ENCODE measurements at regions not wholly inside any gene's neighbourhood (a gene's known extent, or its start where the extent isn't known, plus 50 kb on each side); places are given as distances from the start of the nearest gene placed in this dataset.
"Not testable (repeated sequence)": the region's sequence is repeated elsewhere in the genome, so short reads cannot be mapped to it uniquely, and the experiment has no call there.

DNA sequence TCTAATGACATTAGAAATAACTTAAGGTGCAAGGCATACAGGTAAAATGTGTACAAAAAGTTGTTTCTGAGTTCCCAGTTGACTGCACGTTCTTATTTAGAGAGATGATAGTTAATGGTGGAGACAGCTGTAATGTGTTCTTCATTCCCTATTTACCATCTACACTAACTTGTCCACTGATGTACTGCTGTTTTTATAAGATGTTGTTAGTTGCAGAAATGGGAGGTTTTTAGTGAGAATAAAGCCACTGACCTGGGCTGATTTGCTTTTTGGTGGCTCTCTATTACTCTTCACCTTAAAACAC is 122.9 kb upstream of the LYPLAL1 start:
- no peak for DNase-seq (ENCODE audit: low spot score)

DNA sequence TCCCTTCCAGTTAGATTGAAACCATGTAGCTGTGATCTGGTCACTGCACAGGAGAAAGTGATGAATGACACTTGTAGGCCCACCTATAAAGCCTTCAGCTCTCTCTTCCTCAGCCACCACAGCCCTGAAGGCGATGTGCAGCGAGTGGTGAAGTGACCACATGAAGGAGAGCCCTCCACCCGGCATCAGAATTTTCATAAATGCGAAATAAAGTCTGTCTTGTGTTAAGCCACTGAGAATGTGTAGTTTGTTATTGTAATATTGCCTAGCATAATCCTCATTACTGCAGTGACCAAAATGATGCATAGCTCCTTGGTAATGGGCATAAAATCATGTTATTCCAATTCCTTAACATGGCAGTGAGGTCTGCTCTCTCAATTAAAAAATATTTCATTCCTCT is 122.1 kb upstream of the LYPLAL1 start:
- no peak for DNase-seq (ENCODE audit: low spot score)

GRCh38 chr1:219058891-219059820 is 114.5 kb upstream of the LYPLAL1 start:
- DNase-seq (ENCODE audit: low spot score): no peak

- DNase-seq (ENCODE audit: low spot score): no peak
Measured at GRCh38 chr1:219060798-219061197, 112.9 kb upstream of the LYPLAL1 start.

GRCh38 chr1:219062161-219062560 is 111.5 kb upstream of the LYPLAL1 start:
- no peak for DNase-seq (ENCODE audit: low spot score)

GRCh38 chr1:219066098-219066497 is 107.6 kb upstream of the LYPLAL1 start:
- no peak for DNase-seq (ENCODE audit: low spot score)

- DNase-seq (ENCODE audit: low spot score): no peak
Measured at GRCh38 chr1:219066631-219067349, 106.9 kb upstream of the LYPLAL1 start.

DNA sequence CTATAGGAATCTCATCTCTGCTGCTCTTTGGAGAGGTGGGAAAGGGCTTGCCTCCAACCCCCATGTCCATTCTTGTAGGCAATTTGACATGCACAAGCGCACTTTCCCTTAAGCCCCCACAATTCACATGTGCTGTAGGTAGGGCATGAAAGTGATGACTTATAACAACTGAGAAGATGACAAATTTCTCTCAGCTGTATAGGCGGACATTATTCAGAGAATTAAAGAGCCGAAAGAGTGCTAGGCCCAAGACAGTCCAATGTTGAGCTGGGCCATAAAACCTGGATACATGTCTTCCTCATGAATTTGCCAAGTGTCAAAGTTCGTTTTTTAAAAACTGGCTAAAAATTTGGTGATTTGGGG is 106.3 kb upstream of the LYPLAL1 start:
- no peak for DNase-seq (ENCODE audit: low spot score)

GRCh38 chr1:219070395-219070794 is 103.3 kb upstream of the LYPLAL1 start:
- DNase-seq (ENCODE audit: low spot score): not testable (repeated sequence)

- no peak for DNase-seq (ENCODE audit: low spot score)
Measured at GRCh38 chr1:219071209-219071608, 102.5 kb upstream of the LYPLAL1 start.

DNA sequence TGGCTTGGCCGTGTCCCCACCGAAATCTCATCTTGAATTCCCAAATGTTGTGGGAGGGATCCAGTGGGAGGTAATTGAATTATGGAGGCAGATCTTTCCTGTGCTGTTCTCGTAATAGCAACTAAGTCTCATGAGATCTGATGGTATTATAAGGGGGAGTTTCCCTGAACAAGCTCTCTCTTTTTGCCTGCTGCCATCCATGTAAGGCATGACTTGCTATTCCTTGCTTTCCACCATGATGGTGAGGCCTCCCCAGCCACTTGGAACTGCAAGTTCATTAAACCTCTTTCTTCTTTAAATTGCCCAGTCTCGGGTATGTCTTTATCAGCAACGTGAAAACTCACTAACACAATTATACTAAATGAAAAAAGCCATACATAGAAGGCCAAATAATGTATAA is 101.3 kb upstream of the LYPLAL1 start:
- no peak for DNase-seq (ENCODE audit: low spot score)

DNA sequence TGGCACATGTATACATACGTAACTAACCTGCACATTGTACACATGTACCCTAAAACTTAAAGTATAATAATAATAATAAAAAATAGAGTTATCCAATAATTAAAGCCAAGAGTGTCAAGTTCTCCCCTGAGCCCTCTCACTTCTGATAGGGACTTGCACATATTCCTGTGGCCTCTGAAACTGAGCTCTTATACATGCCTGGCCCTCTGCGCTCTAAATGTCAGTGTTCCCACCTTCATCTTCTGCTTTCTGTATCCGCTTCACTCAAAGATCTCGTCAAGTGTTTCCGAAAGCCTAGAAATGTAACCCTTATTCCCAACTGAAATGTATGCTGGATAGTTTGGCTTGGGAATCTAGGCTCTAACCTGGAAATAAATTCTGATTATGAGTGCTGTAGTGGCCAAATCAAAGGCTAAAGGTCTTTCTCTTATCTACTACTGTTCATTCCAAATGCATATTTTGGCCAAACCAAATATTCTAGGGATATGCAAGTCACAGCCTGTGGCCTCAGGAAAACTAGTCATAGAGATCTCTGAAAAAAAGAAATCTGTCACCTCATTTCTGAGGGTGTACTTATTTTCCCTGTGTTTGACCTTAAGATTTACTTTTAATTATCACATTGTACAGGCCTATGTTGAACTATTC is 99.5 kb upstream of the LYPLAL1 start:
- no peak for DNase-seq (ENCODE audit: low spot score)

DNA sequence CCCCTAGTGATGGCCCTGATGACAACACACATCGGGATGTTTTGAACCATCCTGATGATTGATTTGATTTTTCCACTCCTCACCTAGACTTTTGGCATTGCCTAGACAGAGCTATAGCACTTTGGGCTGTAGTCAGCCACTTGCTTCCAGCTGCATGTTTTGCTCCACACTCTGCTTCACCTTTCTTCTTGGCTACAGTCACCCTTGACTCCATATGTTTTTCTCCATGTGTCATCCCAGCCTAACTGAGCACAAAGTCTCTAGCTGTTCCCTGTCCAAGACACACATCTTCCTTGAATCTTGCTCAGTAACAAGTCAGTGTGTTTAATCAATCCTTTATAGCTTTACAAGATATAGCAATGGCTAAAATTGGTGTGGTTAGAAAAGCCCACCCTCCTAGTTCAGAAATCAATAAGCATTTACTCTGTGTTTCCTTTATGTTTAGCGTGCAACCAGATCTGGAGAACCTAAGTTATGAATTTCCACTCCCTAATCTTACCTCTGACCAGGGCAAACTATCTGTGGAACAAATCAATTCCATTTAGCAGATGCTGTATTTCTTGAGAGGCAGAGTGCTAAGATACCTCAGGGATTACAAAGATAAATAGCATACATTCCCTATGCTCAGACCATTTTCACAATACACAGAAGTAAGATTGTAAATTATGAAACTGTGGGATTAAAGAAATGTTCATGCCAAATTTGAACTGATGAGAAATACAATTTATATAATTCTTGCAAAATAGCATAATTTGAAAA is 98.4 kb upstream of the LYPLAL1 start:
- DNase-seq (ENCODE audit: low spot score): no peak

GRCh38 chr1:219076326-219076937 is 97.2 kb upstream of the LYPLAL1 start:
- no peak for DNase-seq (ENCODE audit: low spot score)

DNA sequence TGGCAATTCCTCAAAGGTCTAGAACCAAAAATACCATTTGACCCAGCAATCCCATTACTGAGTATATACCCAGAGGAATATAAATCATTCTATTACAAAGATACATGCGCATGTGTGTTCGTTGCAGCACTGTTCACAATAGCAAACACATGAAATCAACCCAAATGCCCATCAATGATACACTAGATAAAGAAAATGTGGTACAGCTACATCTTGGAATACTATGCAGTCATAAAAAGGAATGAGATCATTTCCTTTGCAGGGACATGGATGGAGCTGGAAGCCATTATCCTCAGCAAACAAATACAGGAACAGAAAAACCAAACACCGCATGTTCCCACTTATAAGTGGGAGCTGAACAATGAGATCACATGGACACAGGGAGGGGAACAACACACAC is 95.9 kb upstream of the LYPLAL1 start:
- not testable (repeated sequence) for DNase-seq (ENCODE audit: low spot score)

DNA sequence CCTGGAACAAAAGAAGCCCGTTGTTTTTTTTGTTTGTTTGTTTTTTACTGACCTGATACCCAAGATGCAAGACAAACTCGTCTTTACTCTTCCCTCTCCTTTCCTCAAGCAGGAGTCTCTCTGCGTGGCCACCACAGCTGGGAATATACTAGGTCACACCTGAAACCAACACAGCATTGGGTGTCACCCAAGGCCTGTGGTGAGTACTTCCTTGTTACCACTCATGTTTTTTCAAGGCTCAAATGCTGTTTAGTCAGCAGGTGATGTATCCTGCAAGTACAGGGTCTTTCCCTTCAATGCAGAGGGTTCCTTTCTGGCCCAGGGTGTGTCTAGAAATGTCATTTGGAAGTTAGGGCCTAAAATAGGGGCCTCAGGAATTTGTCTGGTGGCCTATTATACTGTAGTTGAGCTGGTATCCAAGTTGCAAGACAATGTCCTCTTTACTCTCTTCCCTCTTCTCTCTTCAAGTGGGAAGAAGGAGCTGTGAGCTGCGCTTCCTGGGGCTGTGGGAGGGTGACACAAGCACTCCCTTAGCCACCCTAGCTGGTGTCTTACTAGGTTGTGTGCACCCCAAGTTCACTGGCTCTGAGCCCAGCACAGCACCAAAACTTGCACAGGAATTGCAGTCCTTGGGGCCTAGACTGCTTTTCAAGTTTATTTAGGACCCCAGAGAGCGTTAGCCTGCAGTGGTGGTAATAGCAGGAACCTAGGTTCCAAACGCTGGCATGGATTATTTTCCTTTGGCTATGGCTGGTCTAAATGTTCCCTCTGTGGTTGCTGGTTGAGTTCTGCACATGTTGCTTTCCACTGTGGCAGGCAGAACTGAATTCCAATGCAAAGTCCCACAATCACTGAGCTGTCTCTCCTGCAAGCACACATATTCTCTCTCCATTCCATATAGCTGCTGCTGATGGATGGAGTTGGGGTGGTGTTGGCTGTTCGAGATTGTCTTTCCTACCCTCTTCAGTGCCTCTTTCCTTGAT is 91.4 kb upstream of the LYPLAL1 start:
- no peak for DNase-seq (ENCODE audit: low spot score)

DNA sequence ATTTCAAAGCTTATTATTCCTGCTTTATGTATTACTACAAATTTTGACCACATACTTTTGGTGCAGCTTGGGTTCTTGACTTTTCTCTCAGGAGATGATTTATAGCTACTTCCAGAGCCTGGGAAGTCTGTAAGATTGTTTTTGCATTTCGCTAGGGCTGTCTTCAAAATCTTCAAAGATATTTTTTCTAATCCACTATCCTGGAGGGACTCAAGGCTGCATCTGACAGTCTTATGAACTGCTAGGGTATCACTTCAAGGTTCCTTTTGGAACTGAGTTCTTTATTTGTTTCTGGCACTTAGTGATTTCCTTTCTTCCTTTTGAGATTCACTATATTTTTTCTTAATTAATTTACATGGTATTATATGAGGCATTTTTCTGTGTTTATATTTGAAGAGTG is 90.0 kb upstream of the LYPLAL1 start:
- no peak for DNase-seq (ENCODE audit: low spot score)

GRCh38 chr1:219085082-219085481 is 88.6 kb upstream of the LYPLAL1 start:
- no peak for DNase-seq (ENCODE audit: low spot score)

DNA sequence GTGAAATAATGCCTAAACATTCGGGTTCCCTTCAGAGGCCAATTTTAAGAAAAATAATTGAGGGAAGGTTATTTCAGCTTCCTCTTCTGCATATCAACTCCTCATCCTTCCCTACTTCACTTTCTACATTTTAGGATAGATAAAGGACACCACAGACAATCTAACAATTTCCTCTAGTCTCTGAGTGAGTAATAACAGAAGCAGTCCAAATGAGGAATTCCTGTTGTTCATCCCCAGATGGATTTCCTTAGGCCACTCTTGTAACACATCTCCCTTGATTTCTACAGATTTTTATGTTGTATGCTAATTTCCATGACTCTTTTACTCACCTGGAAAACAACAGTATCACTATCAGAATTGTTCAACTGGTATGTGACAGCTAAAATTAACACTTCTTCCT is 87.7 kb upstream of the LYPLAL1 start:
- no peak for DNase-seq (ENCODE audit: low spot score)

DNA sequence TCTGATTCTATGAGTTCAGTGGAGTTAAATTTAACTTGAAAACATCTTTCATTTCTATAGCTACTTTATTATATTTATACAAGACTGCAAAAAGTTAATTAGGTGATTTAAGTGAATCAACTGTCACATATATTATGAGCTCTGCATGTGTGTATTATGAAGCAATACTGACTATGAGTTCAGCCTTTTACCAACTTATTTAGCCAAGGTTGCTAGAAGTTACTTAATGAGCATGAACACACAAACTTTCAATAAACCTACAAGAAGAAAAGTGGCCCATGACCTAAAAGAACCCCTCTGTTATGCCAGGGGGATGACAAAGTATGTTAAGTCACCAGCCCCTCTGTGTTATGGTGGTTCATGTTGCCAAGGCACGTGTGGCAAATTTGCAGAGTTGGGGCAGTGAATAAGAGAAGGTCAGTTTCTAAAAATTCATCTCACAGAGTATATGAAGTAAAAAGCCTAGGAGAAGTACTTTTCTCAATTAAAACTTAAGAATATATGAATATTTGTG is 86.7 kb upstream of the LYPLAL1 start:
- DNase-seq (ENCODE audit: low spot score): no peak
